ENCODE measurements at regions not wholly inside any gene's neighbourhood (a gene's known extent, or its start where the extent isn't known, plus 50 kb on each side); places are given as distances from the start of the nearest gene placed in this dataset.

- Mint-ChIP-seq H3K27me3 (no peaks in the 10 kb centered on the region), H3K9me3 (peaks cover 19% of the 10 kb centered on the region), H3K4me1 (ENCODE audit: low read depth) (peaks cover 5% of the 10 kb centered on the region), H3K4me3 (no peak overlapping the region), H3K27ac (no peak overlapping the region), H3K36me3 (ENCODE audit: low read depth) (no peaks in the 10 kb centered on the region)
- intact Hi-C loops (cut with micrococcal nuclease) = no loop called here
Observed at GRCh38 chr11:104765401-104766095, 132.7 kb downstream of the CASP12 start.

GRCh38 chr11:104764710-104765045 lies 133.6 kb downstream of the CASP12 start:
- Mint-ChIP-seq H3K4me1 (ENCODE audit: low read depth) (peaks cover 5% of the 10 kb centered on the region), H3K9me3 (peaks cover 27% of the 10 kb centered on the region), H3K4me3 (no peak overlapping the region), H3K27ac (no peak overlapping the region), H3K27me3 (no peaks in the 10 kb centered on the region), H3K36me3 (ENCODE audit: low read depth) (no peaks in the 10 kb centered on the region)
- intact Hi-C loops (cut with micrococcal nuclease) = no loop called here

- H3K27ac Mint-ChIP-seq = no peak overlapping the region
- H3K27me3 Mint-ChIP-seq = no peaks in the 10 kb centered on the region
- peaks cover 5% of the 10 kb centered on the region for H3K4me1 Mint-ChIP-seq (ENCODE audit: low read depth)
- peaks cover 30% of the 10 kb centered on the region for H3K9me3 Mint-ChIP-seq
- H3K36me3 Mint-ChIP-seq (ENCODE audit: low read depth) = no peaks in the 10 kb centered on the region
- intact Hi-C loops (cut with micrococcal nuclease) = no loop called here
- H3K4me3 Mint-ChIP-seq = no peak overlapping the region
Observed at GRCh38 chr11:104763930-104764709, 134.1 kb downstream of the CASP12 start.

- Mint-ChIP-seq H3K36me3 (ENCODE audit: low read depth) (no peaks in the 10 kb centered on the region), H3K4me3 (no peak overlapping the region)
- intact Hi-C loops (cut with micrococcal nuclease) = no loop called here
Observed at GRCh38 chr11:104761511-104761910, 136.7 kb downstream of the CASP12 start.

GRCh38 chr11:104759464-104759863 lies 138.8 kb downstream of the CASP12 start:
- Mint-ChIP-seq H3K4me1 (ENCODE audit: low read depth) (peaks cover 5% of the 10 kb centered on the region), H3K9me3 (peaks cover 33% of the 10 kb centered on the region), H3K4me3 (no peak overlapping the region), H3K27me3 (no peaks in the 10 kb centered on the region), H3K36me3 (ENCODE audit: low read depth) (no peaks in the 10 kb centered on the region), H3K27ac (no peak overlapping the region)
- intact Hi-C loops (cut with micrococcal nuclease) = no loop called here

More at GRCh38 chr11:104761511-104761910, 136.7 kb downstream of the CASP12 start:
- peaks cover 5% of the 10 kb centered on the region for H3K4me1 Mint-ChIP-seq (ENCODE audit: low read depth)
- H3K27ac Mint-ChIP-seq = no peak overlapping the region
- no peaks in the 10 kb centered on the region for H3K27me3 Mint-ChIP-seq
- peaks cover 33% of the 10 kb centered on the region for H3K9me3 Mint-ChIP-seq

GRCh38 chr11:104738918-104739317 lies 159.3 kb downstream of the CASP12 start:
- Mint-ChIP-seq H3K4me3 (no peak overlapping the region), H3K36me3 (ENCODE audit: low read depth) (no peaks in the 10 kb centered on the region)

GRCh38 chr11:104738208-104738607 lies 160.1 kb downstream of the CASP12 start:
- Mint-ChIP-seq H3K4me1 (ENCODE audit: low read depth) (peaks cover 23% of the 10 kb centered on the region), H3K4me3 (no peak overlapping the region), H3K27ac (no peak overlapping the region), H3K36me3 (ENCODE audit: low read depth) (no peaks in the 10 kb centered on the region), H3K27me3 (no peaks in the 10 kb centered on the region), H3K9me3 (no peaks in the 10 kb centered on the region)
- intact Hi-C loops (cut with micrococcal nuclease) = no loop called here

More at GRCh38 chr11:104738918-104739317, 159.3 kb downstream of the CASP12 start:
- no peaks in the 10 kb centered on the region for H3K27me3 Mint-ChIP-seq
- peaks cover 23% of the 10 kb centered on the region for H3K4me1 Mint-ChIP-seq (ENCODE audit: low read depth)
- no peak overlapping the region for H3K27ac Mint-ChIP-seq
- H3K9me3 Mint-ChIP-seq = no peaks in the 10 kb centered on the region
- intact Hi-C loops (cut with micrococcal nuclease) = no loop called here

- Mint-ChIP-seq H3K4me1 (ENCODE audit: low read depth) (peaks cover 23% of the 10 kb centered on the region), H3K9me3 (no peaks in the 10 kb centered on the region), H3K4me3 (no peak overlapping the region), H3K36me3 (ENCODE audit: low read depth) (no peaks in the 10 kb centered on the region), H3K27ac (no peak overlapping the region), H3K27me3 (no peaks in the 10 kb centered on the region)
- intact Hi-C loops (cut with micrococcal nuclease) = no loop called here
Observed at GRCh38 chr11:104736502-104736901, 161.8 kb downstream of the CASP12 start.

GRCh38 chr11:104734998-104735397 lies 163.3 kb downstream of the CASP12 start:
- Mint-ChIP-seq H3K27ac (peak overlapping the region; percentile 63), H3K4me3 (no peak overlapping the region), H3K27me3 (no peaks in the 10 kb centered on the region), H3K36me3 (ENCODE audit: low read depth) (no peaks in the 10 kb centered on the region), H3K4me1 (ENCODE audit: low read depth) (peaks cover 23% of the 10 kb centered on the region), H3K9me3 (no peaks in the 10 kb centered on the region)
- intact Hi-C loops (cut with micrococcal nuclease) = no loop called here

GRCh38 chr11:104731890-104732289 lies 166.4 kb downstream of the CASP12 start:
- intact Hi-C loops (cut with micrococcal nuclease) = no loop called here
- Mint-ChIP-seq H3K36me3 (ENCODE audit: low read depth) (no peaks in the 10 kb centered on the region), H3K4me1 (ENCODE audit: low read depth) (peaks cover 17% of the 10 kb centered on the region), H3K4me3 (no peak overlapping the region), H3K9me3 (no peaks in the 10 kb centered on the region), H3K27me3 (no peaks in the 10 kb centered on the region), H3K27ac (no peak overlapping the region)

- Mint-ChIP-seq H3K27me3 (no peaks in the 10 kb centered on the region), H3K36me3 (ENCODE audit: low read depth) (no peaks in the 10 kb centered on the region), H3K4me3 (no peak overlapping the region), H3K4me1 (ENCODE audit: low read depth) (no peaks in the 10 kb centered on the region), H3K9me3 (no peaks in the 10 kb centered on the region), H3K27ac (no peak overlapping the region)
- intact Hi-C loops (cut with micrococcal nuclease) = no loop called here
Observed at GRCh38 chr11:104728927-104729326, 169.3 kb downstream of the CASP12 start.

- no peaks in the 10 kb centered on the region for H3K4me1 Mint-ChIP-seq (ENCODE audit: low read depth)
- no peak overlapping the region for H3K27ac Mint-ChIP-seq
- intact Hi-C loops (cut with micrococcal nuclease) = no loop called here
Observed at GRCh38 chr11:104727768-104728167, 170.5 kb downstream of the CASP12 start.

GRCh38 chr11:104727095-104727494 lies 171.2 kb downstream of the CASP12 start:
- intact Hi-C loops (cut with micrococcal nuclease) = no loop called here
- Mint-ChIP-seq H3K4me1 (ENCODE audit: low read depth) (no peaks in the 10 kb centered on the region), H3K27me3 (no peaks in the 10 kb centered on the region), H3K36me3 (ENCODE audit: low read depth) (no peaks in the 10 kb centered on the region), H3K9me3 (peaks cover 12% of the 10 kb centered on the region), H3K27ac (no peak overlapping the region), H3K4me3 (no peak overlapping the region)

More at GRCh38 chr11:104727768-104728167, 170.5 kb downstream of the CASP12 start:
- Mint-ChIP-seq H3K9me3 (peaks cover 10% of the 10 kb centered on the region), H3K36me3 (ENCODE audit: low read depth) (no peaks in the 10 kb centered on the region), H3K4me3 (no peak overlapping the region), H3K27me3 (no peaks in the 10 kb centered on the region)

- Mint-ChIP-seq H3K9me3 (peaks cover 12% of the 10 kb centered on the region), H3K4me1 (ENCODE audit: low read depth) (no peaks in the 10 kb centered on the region), H3K36me3 (ENCODE audit: low read depth) (no peaks in the 10 kb centered on the region), H3K4me3 (no peak overlapping the region), H3K27ac (no peak overlapping the region), H3K27me3 (no peaks in the 10 kb centered on the region)
- intact Hi-C loops (cut with micrococcal nuclease) = no loop called here
Observed at GRCh38 chr11:104725796-104726408, 172.4 kb downstream of the CASP12 start.

Data from dendritic cell treated with granulocyte-macrophage colony-stimulating factor and Interleukin-4, amounts not matched to agents 40 ng/mL and 50 ng/mL, for 4 days (primary cell).